DLD1 (cell line): ENCODE measurements at regions not wholly inside any gene's neighbourhood (a gene's known extent, or its start where the extent isn't known, plus 50 kb on each side); places are given as distances from the start of the nearest gene placed in this dataset.

ENCODE experiments used
- in situ Hi-C: cut with HindIII; loops from 2 replicates; pipeline ENCODE4 v1.10.0; 2017; ENCODE audit warnings: low sequenced_read_pairs

GRCh38 chr10:55048830-55049498 lies 247.9 kb upstream of the PCDH15 start:
- in situ Hi-C loops: no loop called here

- in situ Hi-C loops: no loop called here
These were observed 242.5 kb upstream of the PCDH15 start for GRCh38 chr10:55043540-55043939.

- in situ Hi-C loops: no loop called here
These were observed 232.0 kb upstream of the PCDH15 start for GRCh38 chr10:55033061-55033460.

- in situ Hi-C loops: no loop called here
These were observed 223.7 kb upstream of the PCDH15 start for GRCh38 chr10:55024713-55025112.

- in situ Hi-C loops: no loop called here
These were observed 218.4 kb upstream of the PCDH15 start for GRCh38 chr10:55019439-55019838.

GRCh38 chr10:55013318-55013717 lies 212.3 kb upstream of the PCDH15 start:
- in situ Hi-C loops: no loop called here

- in situ Hi-C loops: no loop called here
These were observed 201.4 kb upstream of the PCDH15 start for GRCh38 chr10:55002420-55002819.

- in situ Hi-C loops: no loop called here
These were observed 200.4 kb upstream of the PCDH15 start for GRCh38 chr10:55001422-55001821.

GRCh38 chr10:54993148-54993547 lies 192.1 kb upstream of the PCDH15 start:
- in situ Hi-C loops: no loop called here

- in situ Hi-C loops: no loop called here
These were observed 184.7 kb upstream of the PCDH15 start for GRCh38 chr10:54985732-54986131.

- in situ Hi-C loops: no loop called here
These were observed 182.2 kb upstream of the PCDH15 start for GRCh38 chr10:54983255-54983654.

- in situ Hi-C loops: no loop called here
These were observed 161.3 kb upstream of the PCDH15 start for GRCh38 chr10:54962134-54962900.

GRCh38 chr10:54961040-54961439 lies 160.0 kb upstream of the PCDH15 start:
- in situ Hi-C loops: no loop called here

GRCh38 chr10:54958844-54959243 lies 157.8 kb upstream of the PCDH15 start:
- in situ Hi-C loops: no loop called here

GRCh38 chr10:54947605-54948004 lies 146.6 kb upstream of the PCDH15 start:
- in situ Hi-C loops: no loop called here

- in situ Hi-C loops: no loop called here
These were observed 139.4 kb upstream of the PCDH15 start for GRCh38 chr10:54940418-54940817.

- in situ Hi-C loops: no loop called here
These were observed 113.0 kb upstream of the PCDH15 start for GRCh38 chr10:54914049-54914448.

- in situ Hi-C loops: no loop called here
These were observed 108.1 kb upstream of the PCDH15 start for GRCh38 chr10:54909165-54909564.

- in situ Hi-C loops: no loop called here
These were observed 107.0 kb upstream of the PCDH15 start for GRCh38 chr10:54908019-54908418.

- in situ Hi-C loops: no loop called here
These were observed 105.9 kb upstream of the PCDH15 start for GRCh38 chr10:54906940-54907339.

GRCh38 chr10:54905578-54906192 lies 104.7 kb upstream of the PCDH15 start:
- in situ Hi-C loops: no loop called here

- in situ Hi-C loops: no loop called here
These were observed 103.8 kb upstream of the PCDH15 start for GRCh38 chr10:54904833-54905232.
